ENCODE measurements at regions not wholly inside any gene's neighbourhood (a gene's known extent, or its start where the extent isn't known, plus 50 kb on each side); places are given as distances from the start of the nearest gene placed in this dataset.

DNA sequence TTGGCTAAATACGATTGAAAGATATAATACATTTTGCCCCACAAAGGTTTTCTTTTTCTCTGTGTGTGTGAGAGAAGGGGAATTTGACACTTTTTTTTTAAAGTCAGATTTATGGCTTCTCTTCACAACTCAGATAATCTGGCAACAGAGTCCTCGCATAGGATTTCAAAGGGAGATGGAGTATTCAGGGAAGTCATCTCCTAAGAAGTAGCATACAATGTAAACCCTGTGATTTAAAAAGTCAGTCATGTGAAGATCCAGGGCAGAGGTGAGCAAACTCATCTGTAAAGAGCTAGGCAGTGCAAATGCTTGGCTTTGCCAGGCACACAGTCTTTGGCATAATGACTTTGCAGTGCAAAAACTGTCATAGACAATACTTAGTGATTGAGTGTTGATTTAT lies 1526.3 kb downstream of the AACS start:
- no peak for DNase-seq (ENCODE audit: low spot score)

DNA sequence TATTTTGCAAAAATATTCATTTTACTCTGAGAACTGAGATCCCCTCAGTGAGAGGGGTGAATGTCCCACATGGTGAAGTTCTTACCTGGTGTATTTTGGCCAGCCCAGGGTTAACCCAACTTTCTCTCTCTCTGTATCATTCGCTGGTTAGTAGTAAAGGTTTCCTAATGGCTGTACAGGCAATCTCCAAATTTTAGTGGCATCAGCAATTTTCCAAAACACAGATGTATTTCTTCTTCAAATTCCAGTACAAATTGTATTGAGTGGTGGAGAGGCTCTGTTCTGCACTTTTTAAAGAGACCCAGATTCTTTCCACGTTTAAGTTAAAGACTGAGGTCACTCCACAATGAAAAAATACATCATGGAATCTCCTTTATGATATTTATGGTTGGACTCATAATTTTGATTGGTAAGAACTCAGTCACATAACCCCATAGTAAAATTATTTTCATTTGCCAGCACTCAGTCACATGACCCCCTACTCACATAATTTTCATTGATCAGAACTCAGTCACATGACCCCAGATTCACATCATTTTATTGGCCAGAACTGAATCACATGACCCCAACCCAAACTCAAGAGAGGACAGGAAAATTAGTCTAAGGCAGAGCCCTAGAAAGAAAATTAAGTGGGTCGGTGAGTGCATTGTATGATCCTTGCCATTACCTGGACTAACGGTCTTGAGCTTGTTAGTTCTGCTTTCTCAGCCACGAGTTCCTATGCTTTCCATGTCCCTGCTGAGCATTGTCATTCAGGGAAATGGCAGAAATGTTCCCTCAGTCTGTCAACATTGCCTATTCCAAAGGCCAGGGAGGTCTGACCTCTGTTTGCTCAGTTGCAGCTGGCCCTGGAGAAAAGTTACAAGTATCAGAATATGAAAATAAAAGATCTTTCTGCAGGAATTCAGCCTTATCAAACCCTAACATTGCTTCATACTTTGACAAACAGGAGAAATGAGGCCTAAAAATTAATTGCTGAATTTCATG lies 1536.2 kb downstream of the AACS start:
- DNase-seq (ENCODE audit: low spot score), result no peak

DNA sequence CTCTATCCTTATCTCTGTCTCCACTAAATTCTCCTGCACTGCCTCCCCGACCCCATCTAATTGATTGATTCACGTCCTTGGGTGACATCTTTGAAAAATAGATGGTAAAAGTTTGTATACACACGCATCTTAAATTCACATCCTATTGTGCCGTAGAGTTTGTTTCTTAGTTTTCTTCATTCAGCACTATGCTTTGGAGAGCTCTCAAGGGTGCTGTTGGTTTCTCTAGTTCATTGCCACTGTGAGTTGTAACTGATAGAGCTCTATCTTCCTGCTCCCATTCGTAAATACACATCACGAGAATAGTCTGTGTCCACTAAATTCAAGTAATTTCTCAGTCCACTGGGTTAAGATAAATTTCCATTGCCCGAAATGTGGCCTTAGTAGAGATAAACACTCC lies 1537.4 kb downstream of the AACS start:
- DNase-seq (ENCODE audit: low spot score), result no peak

DNA sequence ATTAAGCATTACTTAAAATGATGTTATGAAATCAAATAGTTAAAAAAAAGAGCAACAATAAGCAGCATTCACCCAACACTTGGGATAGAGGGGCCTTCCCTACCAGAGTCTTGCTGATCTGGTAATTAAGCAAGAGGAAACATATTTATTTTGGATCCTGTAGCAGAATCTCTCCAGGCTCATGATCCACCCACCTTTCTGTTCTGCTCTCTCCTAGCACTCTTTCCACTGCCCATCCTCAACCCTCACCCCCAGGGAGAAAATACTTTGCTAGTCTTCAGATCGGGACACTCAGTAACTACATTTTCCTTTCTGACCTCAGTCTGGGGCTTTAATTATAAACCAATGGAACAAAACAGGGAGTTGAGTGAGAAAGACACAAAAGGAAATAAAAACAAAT lies 1541.9 kb downstream of the AACS start:
- no peak for DNase-seq (ENCODE audit: low spot score)

DNA sequence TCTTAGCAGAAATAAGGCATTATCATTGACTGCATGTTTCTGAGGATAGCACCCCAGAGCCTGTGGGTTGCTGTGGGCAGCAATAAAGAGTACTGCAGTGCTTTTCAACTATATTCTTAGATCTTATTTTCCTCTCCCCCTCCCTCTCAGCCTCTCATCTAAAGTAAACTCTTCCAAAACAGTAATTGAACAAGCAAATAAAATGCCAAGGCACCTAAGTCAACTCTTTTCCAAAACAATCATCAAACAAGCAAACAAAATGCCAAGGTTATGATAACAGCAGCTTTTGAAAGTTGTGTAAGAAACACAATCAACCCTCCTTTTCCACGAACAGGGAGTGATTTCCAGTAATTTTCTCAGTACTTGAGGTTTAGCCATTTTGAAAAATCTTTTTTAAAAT lies 1542.6 kb downstream of the AACS start:
- no peak for DNase-seq (ENCODE audit: low spot score)

DNA sequence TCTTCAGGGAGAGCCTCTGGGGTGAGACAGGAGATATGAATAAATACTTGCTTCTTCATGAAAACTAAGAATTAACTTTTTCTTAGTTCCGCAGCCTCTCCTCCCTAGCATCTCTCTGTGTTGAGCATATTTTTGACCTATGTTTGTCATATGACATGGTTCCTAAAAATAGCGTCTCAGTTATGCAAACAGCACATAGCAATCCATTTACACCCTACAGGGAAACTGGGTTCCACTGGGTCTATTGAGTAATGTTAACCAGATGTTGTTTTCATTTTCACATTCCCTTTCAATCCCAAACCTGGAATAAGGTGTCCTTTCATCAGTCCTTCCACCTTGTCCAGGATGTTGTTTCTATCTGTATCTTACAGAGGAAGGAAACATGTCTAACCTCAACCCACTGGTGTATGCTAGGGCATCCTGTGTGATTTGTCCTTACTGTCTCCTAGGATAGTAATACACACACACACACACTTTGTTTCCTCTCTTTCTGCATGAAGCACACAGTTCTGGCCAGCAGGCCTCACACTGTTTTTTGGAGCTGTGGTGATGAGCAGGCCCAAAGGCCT lies 1543.5 kb downstream of the AACS start:
- DNase-seq (ENCODE audit: low spot score), result no peak

DNA sequence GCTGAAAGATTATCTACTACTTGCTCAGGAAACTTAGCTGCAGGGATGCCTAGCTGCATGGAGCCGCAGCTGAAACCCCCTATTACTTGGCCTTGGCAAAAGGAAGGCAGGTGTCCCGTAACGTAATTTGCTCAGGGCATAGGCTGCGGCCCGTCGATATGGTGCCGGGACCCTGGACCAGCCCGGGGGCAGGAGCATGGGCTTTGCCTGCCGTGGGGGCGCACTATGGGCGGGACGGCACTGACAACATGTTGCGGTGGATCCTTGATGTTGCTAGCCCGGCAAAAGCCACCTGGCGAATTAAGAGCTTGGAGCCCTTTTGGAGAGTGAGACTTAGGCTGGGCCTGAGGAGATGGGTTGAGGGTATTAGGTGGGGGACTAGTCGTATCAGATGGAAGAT lies 1551.2 kb downstream of the AACS start:
- DNase-seq (ENCODE audit: low spot score), result no peak

DNA sequence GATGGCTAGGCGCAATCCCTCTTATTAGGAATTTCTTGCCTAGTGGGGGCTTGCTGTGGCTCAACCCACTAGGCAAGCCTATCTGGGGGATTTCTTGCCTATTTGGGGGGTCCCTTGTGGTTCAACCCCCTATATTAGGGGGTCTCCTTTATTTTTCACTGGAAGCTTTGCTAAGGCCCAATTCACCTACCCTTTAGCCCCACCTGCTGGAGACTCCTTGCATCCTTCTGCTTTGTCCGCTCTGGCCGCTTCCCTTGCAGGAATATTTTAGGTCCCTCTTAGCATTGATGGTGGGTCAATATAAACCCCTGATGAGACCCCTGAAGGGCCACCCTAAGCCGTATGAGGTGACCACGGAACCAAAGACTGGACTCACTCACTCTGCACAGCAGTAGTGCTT lies 1552.1 kb downstream of the AACS start:
- no peak for DNase-seq (ENCODE audit: low spot score)

DNA sequence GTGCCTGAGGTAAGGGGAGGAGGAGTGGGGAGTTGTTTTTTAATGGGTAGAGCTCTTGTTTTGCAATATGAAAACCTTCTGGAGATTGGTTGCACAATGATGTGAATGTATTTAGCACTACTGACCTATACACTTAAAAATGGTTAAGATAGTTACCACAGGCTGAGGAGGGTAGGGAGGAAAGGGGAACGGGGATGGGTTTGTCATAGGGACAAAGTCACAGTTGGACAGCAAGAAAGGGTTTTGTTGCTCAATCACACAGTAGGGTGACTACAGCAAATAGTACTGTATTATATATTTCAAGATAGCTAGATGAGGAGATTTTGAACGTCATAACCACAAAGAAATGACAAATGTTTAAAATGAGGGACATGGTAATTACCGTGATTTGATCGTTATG lies 1562.4 kb downstream of the AACS start:
- no peak for DNase-seq (ENCODE audit: low spot score)

DNA sequence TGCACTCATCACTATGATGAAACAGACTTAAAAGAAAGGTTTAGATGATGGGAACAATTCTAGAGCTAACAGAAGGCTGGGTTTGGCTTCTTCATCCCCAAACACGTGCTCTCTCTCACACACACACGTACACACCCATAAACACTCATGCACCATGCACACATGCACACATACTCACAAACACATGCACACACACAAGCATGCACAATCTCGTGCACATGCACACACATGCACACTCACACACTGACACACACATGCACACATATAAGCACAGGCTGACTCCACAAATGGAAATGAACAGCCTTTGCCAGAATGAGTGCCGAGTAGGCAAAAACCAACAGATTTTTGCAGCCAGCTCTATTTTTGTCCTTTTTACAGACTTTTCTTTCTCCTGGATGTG lies 1571.6 kb downstream of the AACS start:
- DNase-seq (ENCODE audit: low spot score), result no peak

DNA sequence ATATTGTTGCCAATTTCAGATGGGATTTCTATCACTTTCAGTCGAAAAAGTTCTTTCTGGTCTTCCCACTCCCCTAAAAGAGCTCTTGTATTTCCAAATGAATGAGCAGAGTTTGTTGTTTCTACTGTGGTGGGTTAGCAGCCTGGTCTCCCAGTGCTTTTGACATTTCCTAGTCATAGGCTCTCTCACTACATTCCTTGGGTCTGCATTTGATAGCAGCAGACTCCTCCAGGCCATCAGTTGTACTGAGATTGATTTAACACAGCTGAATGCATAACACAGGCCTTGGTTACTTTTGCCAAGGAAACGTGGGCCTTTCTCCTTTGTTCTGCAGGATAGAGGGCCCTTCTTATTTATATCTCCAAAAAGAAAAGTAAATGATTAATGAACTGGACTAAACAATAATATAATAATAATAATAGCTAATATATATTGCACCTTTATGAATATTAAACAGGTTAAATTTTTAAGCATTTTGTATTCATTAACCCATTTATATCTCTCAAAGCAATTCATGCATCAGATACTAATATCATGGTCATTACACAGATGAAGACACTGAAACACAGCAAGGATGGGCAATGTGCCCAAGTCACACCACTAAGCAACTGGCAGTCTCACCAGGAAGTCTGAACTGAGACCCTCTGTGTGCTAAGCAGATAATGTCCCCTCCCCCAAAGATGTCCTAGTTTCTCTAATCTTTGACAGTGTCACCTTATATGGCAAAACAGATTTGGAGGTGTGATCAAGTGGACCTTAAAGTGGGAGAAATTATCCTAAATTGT lies 1579.2 kb downstream of the AACS start:
- no peak for DNase-seq (ENCODE audit: low spot score)

DNA sequence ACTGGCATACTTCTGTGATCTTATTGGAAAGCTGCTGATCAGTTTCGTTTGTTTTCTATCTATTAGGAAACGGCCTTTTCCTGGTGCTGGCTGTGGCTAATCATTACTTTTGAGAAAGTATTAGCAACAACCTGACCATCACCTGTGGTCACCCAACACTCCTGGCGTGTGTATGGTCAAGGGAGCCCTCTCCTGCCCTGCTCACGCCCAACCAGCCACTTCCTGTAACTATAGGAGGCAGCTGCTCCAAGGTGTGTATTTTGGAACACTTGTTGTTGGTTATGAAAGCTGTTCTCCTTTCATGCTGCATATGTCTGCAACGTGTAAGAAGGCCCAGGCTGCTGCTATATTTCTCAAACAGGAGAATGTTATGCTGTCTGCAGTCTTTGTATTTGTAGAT lies 1582.8 kb downstream of the AACS start:
- DNase-seq (ENCODE audit: low spot score), result no peak

DNA sequence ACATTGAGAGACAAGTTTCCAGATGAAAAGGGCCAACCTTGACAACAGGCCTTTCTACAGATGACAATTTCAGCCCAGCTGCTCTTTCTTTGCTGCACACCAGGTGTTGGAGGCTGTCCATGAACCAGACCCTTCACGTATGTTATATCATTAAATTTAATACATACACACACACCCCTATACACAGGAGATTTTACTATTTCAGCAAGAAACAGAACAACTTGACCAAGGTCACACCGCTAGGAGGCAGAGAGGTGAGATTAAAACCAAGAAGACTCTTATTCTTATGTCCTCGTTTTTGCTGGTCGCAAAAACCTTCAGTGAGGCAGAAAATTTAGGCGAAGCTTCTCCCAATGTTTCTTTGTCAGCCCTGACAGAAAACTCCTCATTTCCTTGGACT lies 1585.9 kb downstream of the AACS start:
- no peak for DNase-seq (ENCODE audit: low spot score)

DNA sequence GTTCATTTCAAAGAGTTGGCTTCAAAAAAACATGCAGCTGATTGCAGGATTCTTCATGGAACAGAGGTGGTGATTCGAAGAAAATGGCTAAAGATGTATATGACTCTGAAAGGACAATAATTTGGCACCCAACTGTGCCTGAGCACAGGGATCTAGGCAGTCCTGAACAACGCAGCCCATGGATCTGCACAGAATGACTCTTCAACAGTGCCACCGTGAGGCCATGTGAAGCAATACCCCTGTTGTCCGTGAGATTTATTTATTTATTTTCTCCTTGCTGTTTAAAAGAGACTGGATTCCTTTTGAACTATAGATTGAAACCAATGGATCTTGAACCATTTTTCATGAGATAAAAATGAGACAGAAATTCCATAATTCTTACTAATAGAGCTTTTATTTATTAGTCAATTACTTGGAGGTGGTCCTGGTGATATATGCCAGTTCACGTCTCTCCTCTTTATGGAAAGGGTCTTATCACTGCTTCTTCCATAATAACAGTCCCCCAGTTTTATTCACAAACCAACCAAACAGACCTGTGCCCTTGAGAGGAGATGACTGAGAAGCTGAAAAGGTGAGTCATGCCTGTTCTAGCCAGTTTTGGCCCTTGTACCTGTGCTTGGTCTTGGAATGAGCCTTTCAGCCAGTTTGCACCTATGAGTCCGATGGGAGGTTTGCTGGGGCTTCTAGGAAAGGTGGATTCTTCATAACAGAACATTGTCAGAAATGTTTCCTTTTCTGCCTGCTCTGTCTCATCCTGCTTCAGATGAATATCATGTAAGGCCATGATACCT lies 1598.3 kb downstream of the AACS start:
- DNase-seq (ENCODE audit: low spot score), result peak; percentile 32

DNA sequence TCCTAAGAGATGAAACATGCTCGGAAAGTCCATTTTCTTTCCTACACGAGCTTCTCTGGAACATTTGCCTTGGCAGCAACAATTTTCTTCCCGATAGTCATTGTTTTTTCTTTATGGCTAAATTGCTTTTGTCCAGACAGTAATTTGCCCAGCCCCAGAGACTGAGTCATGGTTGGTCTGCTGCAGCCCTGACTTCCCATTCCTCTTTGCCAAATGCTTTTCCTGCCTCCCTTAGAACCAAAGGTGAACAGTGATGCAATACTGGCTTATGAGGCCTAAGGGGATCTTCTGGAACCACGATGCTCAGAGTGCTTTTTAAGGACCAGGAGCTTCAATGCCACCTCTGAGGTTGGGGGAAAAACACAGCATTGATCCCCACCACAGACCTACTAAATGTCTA lies 1599.6 kb upstream of the TMEM132C start:
- no peak for DNase-seq (ENCODE audit: low spot score)

DNA sequence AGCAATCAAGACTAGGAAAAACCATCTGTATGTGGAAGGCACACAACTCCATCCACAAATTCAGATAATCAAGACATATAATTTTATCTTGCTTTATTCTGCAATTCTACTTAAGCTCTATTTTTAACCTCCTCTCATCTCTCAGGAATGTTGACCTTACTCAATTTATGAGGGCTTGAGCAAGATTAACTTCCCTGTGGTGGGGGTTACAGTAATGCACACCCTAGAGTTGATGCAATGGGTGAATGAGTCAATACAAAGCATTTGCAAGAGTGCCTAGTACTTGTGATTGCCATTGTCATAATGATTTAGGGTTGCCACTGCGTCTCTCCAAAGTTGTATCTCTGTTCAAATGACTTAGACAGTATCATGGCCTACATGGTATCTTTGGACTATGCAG lies 1598.4 kb upstream of the TMEM132C start:
- no peak for DNase-seq (ENCODE audit: low spot score)

DNA sequence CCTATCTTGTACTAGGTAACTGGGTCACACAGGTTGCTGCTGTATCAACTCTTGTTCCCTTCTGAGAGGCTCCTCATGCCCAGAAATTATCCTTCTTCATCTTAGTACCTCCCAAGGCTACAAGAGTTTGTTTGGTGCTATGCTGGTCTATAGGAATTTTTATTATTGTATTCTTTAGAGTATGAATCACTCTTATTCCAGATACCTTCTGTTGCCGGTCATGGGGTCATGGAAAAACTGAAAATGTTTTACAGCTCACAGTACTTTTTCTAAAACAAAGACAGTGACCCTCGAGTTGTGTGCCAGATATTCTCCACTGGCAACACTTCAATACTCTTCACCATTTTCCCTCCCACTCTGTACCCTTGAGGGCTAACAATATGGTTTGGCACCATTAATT lies 1598.0 kb upstream of the TMEM132C start:
- no peak for DNase-seq (ENCODE audit: low spot score)

DNA sequence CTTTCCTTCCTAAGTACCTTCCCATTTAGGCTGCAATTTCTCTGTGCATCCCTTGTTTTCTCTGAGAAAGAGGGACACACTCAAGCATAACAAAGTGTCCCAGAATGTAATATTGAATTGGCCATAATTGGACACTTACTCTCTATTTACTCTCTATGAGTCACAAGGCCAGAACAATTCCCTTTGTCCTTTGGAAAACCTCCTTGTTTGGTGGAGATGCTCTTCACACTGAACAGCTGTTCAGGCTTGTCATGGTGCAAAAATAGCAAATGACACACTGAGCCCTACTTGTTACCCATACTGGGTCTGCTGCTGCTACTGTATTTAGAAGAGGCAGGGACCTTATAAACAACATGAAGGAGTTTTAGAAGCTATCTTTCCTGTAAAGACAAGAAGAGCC lies 1590.5 kb upstream of the TMEM132C start:
- DNase-seq (ENCODE audit: low spot score), result no peak

DNA sequence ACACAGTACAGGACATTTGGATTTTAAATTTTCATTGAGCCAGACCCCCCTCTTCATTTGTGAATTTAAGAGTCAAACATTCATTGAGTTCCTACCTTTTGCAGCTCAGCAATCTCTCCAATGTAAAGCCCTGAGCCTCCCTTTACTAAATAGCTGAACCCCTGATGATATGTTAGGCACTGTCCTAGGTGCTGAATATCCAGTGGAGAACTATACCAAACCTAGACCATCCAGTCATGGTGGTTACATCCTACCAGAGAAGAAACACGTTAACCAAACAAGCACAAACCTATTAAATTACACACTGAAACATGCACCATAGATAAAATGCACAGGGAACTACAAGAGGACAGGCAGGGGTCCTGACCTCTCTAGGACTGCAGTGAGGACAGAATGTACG lies 1585.3 kb upstream of the TMEM132C start:
- DNase-seq (ENCODE audit: low spot score), result no peak

DNA sequence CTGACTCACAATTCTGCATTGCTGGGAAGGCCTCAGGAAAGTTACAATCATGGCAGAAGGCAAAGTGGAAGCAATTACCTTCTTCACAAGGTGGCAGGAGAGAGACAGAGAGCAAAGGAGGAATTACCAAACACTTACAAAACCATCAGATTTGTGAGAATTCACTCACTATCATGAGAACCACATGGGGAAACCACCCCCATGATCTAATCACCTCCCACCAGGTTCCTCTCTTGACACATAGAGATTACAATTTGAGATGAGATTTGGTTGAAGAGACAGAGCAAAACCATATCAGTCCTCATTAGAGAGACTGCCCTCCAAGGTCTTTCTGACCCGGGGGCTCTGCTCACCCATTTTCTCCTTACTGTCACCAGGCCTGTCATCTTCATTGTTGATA lies 1582.3 kb upstream of the TMEM132C start:
- DNase-seq (ENCODE audit: low spot score), result no peak

DNA sequence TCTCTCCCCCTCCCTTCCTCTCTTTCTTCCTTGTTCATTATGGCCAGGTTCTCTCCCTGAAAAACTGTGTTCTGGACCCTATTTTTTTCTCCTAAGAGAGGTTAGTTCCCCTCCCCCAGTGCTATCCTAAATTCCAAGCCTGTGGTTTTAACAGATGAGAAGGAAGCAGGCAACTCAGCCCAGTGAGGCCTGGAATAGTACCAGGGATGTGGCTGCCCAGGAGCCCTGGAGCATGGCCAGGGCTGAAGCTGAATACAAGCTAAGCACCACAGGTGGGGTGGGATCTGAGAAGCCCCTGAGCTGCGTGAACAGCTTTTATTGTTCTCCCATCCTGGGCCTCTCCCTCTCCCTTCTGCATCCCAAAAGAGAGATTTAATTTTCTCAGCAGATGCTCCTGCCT lies 1581.3 kb upstream of the TMEM132C start:
- DNase-seq (ENCODE audit: low spot score), result no peak

DNA sequence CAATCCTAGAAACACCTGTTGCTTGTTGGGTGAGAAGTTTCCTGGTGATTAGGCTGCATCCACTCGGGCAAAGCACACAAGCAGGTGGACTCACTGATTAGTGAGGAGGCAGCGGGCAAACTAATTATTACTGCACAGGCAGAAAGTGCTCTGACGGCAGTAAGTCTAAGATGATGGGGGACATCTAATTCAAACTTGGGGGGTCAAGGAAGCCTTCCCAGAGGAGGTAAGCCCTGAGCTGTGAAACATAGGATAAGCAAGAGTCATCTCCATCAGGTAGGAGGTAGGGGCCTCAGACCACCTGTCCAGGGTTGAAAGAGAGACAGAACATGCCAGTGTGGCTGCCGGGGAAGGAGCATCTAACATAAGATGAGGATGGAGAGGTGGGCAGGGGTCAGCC lies 1578.4 kb upstream of the TMEM132C start:
- no peak for DNase-seq (ENCODE audit: low spot score)
